ENCODE measurements at regions not wholly inside any gene's neighbourhood (a gene's known extent, or its start where the extent isn't known, plus 50 kb on each side); places are given as distances from the start of the nearest gene placed in this dataset.
A peak's percentile ranks its signal among the peaks of the same experiment; 100 is the strongest.

- TF ChIP-seq CTCF (IDR thresholded peaks at IDR 0.05) = no peak
- DNase-seq (no peak), ATAC-seq (no peak)
- intact Hi-C loops (cut with DNase I) = no loop called here
- Histone ChIP-seq H3K27ac (no peak overlapping the region), H3K27me3 (no peaks in the 10 kb centered on the region), H3K36me3 (no peaks in the 10 kb centered on the region), H3K4me1 (no peaks in the 10 kb centered on the region), H3K4me3 (no peak overlapping the region), H3K9me3 (no peaks in the 10 kb centered on the region)
Measured at GRCh38 chr9:16255217-16255616, 615.3 kb downstream of the BNC2 start.

- no peaks in the 10 kb centered on the region for H3K4me1 ChIP-seq
- TF ChIP-seq CTCF (IDR thresholded peaks at IDR 0.05) = peak; percentile 12 to 24
- DNase-seq (no peak), ATAC-seq (no peak)
- intact Hi-C loops (cut with DNase I) = no loop called here
- H3K27ac ChIP-seq = no peak overlapping the region
- no peak overlapping the region for H3K4me3 ChIP-seq
- no peaks in the 10 kb centered on the region for H3K9me3 ChIP-seq
- no peaks in the 10 kb centered on the region for H3K27me3 ChIP-seq
- H3K36me3 ChIP-seq = no peaks in the 10 kb centered on the region
Measured at GRCh38 chr9:16257604-16258003, 612.9 kb downstream of the BNC2 start.

DNA sequence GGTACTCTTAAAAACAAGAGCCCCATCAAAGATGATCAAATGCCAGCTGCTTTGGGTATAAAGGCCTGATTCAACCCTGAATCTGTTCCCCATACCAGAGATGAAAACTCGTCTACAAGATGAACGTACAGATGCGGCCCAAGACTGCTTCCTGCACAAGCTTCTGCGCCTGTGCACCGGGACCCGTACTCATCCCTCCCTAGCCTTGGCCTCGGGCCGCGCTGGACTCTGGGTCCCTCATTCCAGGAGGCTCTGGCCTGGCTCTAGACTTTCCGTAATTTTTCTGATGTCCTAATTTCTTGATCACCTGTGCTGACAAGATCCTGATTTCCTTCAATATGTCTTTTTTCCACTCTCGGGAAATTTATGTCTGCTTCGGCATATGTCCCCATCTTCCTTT lies 612.3 kb downstream of the BNC2 start:
- intact Hi-C loops (cut with DNase I) = no loop called here
- DNase-seq (no peak), ATAC-seq (no peak)
- no peak for TF ChIP-seq CTCF (IDR thresholded peaks at IDR 0.05)
- H3K27me3 ChIP-seq = no peaks in the 10 kb centered on the region
- H3K9me3 ChIP-seq = no peaks in the 10 kb centered on the region
- no peaks in the 10 kb centered on the region for H3K36me3 ChIP-seq
- H3K27ac ChIP-seq = no peak overlapping the region
- no peaks in the 10 kb centered on the region for H3K4me1 ChIP-seq
- no peak overlapping the region for H3K4me3 ChIP-seq

GRCh38 chr9:16258708-16259107 lies 611.8 kb downstream of the BNC2 start:
- no peak for TF ChIP-seq CTCF (IDR thresholded peaks at IDR 0.05)
- no peak for ATAC-seq
- no peak for DNase-seq

GRCh38 chr9:16262477-16263261 lies 607.8 kb downstream of the BNC2 start:
- intact Hi-C loops (cut with DNase I) = no loop called here
- Histone ChIP-seq H3K27ac (no peak overlapping the region), H3K9me3 (no peaks in the 10 kb centered on the region), H3K4me1 (no peaks in the 10 kb centered on the region), H3K36me3 (no peaks in the 10 kb centered on the region), H3K27me3 (peaks cover 0 to 3% of the 10 kb centered on the region in 2 donors), H3K4me3 (no peak overlapping the region)
- no peak for ATAC-seq
- no peak for DNase-seq
- no peak for TF ChIP-seq CTCF (IDR thresholded peaks at IDR 0.05)

More at GRCh38 chr9:16258708-16259107, 611.8 kb downstream of the BNC2 start:
- Histone ChIP-seq H3K4me3 (no peak overlapping the region), H3K4me1 (no peaks in the 10 kb centered on the region), H3K36me3 (no peaks in the 10 kb centered on the region), H3K27ac (no peak overlapping the region), H3K9me3 (no peaks in the 10 kb centered on the region), H3K27me3 (no peaks in the 10 kb centered on the region)
- intact Hi-C loops (cut with DNase I) = no loop called here

All from left lung (tissue), 4 donors.